ENCODE measurements at regions not wholly inside any gene's neighbourhood (a gene's known extent, or its start where the extent isn't known, plus 50 kb on each side); places are given as distances from the start of the nearest gene placed in this dataset.

DNA sequence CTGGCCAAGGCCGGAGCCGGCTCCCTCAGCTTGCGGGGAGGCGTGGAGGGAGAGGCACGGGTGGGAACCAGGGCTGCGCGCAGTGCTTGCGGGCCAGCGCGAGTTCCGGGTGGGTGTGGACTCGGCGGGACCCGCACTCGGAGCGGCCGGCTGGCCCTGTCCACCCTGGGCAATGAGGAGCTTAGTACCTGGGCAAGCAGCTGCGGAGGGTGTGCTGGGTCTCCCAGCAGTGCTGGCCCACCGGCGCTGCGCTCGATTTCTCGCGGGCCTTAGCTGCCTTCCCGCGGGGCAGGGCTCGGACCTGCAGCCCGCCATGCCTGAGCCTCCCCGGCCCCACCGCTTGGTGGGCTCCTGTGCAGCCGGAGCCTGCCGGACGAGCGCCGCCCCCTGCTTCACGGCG lies 91.4 kb upstream of the MAN1A1 start:
- TF ChIP-seq CTCF (optimal IDR thresholded peaks at IDR 0.05 in 1 of 3, IDR thresholded peaks at IDR 0.05 in 1 of 3, conservative IDR thresholded peaks at IDR 0.05 in 1 of 3; ENCODE audit: extremely low read depth in 1 of 3, insufficient read depth in 2 of 3, low read length in 3 of 3) (no peak), EZH2 (IDR thresholded peaks at IDR 0.05; ENCODE audit: low read length) (no peak)
- Histone ChIP-seq H3K4me2 (ENCODE audit: control insufficient read depth, extremely low read depth, insufficient read depth, low read depth, low read length) (no peak overlapping the region), H3K4me1 (ENCODE audit: control insufficient read depth, extremely low read depth, insufficient read depth, low read length) (peaks cover 2% of the 10 kb centered on the region), H3K9me3 (ENCODE audit: control insufficient read depth, low read depth, low read length) (no peaks in the 10 kb centered on the region), H3K4me3 (ENCODE audit: control insufficient read depth in 2 of 3, extremely low read depth in 1 of 3, insufficient read depth in 2 of 3, low read depth in 1 of 3, low read length in 3 of 3) (no peak overlapping the region), H3K79me2 (ENCODE audit: control insufficient read depth, insufficient read depth, low read length) (no peaks in the 10 kb centered on the region), H3K9ac (ENCODE audit: control insufficient read depth, extremely low read depth, insufficient read depth, low read length) (no peak overlapping the region), H3K27ac (ENCODE audit: control insufficient read depth, insufficient read depth, low read length) (no peak overlapping the region), H4K20me1 (ENCODE audit: control insufficient read depth, extremely low read depth, insufficient read depth, low read length) (no peaks in the 10 kb centered on the region), H3K36me3 (ENCODE audit: control insufficient read depth in 2 of 2, extremely low read depth in 1 of 2, insufficient read depth in 2 of 2, low read length in 2 of 2) (no peaks in the 10 kb centered on the region), H3K27me3 (ENCODE audit: control insufficient read depth, extremely low read depth, insufficient read depth, low read length) (no peaks in the 10 kb centered on the region), H2AFZ (ENCODE audit: control insufficient read depth, low read length) (no peak overlapping the region), H3K9me1 (ENCODE audit: control insufficient read depth, extremely low read depth, insufficient read depth, low read length) (no peaks in the 10 kb centered on the region)
- FAIRE-seq (no peak), DNase-seq (ENCODE audit: low read depth, low spot score) (no peak)
- dilution Hi-C loops (cut with MboI; ENCODE audit: extremely low pct_ligation_motif_present, low sequenced_read_pairs) = no loop called here

- no peak overlapping the region for H2AFZ ChIP-seq (ENCODE audit: control insufficient read depth, low read length)
- no peaks in the 10 kb centered on the region for H3K79me2 ChIP-seq (ENCODE audit: control insufficient read depth, insufficient read depth, low read length)
- no peak for TF ChIP-seq CTCF (optimal IDR thresholded peaks at IDR 0.05 in 1 of 3, IDR thresholded peaks at IDR 0.05 in 1 of 3, conservative IDR thresholded peaks at IDR 0.05 in 1 of 3; ENCODE audit: extremely low read depth in 1 of 3, insufficient read depth in 2 of 3, low read length in 3 of 3)
- TF ChIP-seq EZH2 (IDR thresholded peaks at IDR 0.05; ENCODE audit: low read length) = no peak
- H3K4me3 ChIP-seq (ENCODE audit: control insufficient read depth in 2 of 3, extremely low read depth in 1 of 3, insufficient read depth in 2 of 3, low read depth in 1 of 3, low read length in 3 of 3) = no peak overlapping the region
- DNase-seq (ENCODE audit: low read depth, low spot score) = no peak
- no peaks in the 10 kb centered on the region for H3K27me3 ChIP-seq (ENCODE audit: control insufficient read depth, extremely low read depth, insufficient read depth, low read length)
- no peaks in the 10 kb centered on the region for H3K9me3 ChIP-seq (ENCODE audit: control insufficient read depth, low read depth, low read length)
- H3K36me3 ChIP-seq (ENCODE audit: control insufficient read depth in 2 of 2, extremely low read depth in 1 of 2, insufficient read depth in 2 of 2, low read length in 2 of 2) = no peaks in the 10 kb centered on the region
- no peaks in the 10 kb centered on the region for H3K4me1 ChIP-seq (ENCODE audit: control insufficient read depth, extremely low read depth, insufficient read depth, low read length)
- no peak overlapping the region for H3K4me2 ChIP-seq (ENCODE audit: control insufficient read depth, extremely low read depth, insufficient read depth, low read depth, low read length)
- H3K27ac ChIP-seq (ENCODE audit: control insufficient read depth, insufficient read depth, low read length) = no peak overlapping the region
- no peaks in the 10 kb centered on the region for H3K9me1 ChIP-seq (ENCODE audit: control insufficient read depth, extremely low read depth, insufficient read depth, low read length)
- H3K9ac ChIP-seq (ENCODE audit: control insufficient read depth, extremely low read depth, insufficient read depth, low read length) = no peak overlapping the region
- no peaks in the 10 kb centered on the region for H4K20me1 ChIP-seq (ENCODE audit: control insufficient read depth, extremely low read depth, insufficient read depth, low read length)
- no peak for FAIRE-seq
- dilution Hi-C loops (cut with MboI; ENCODE audit: extremely low pct_ligation_motif_present, low sequenced_read_pairs) = no loop called here
These were observed 87.0 kb upstream of the MAN1A1 start for GRCh38 chr6:119436583-119436982.

All from keratinocyte (primary cell).